ENCODE measurements at regions not wholly inside any gene's neighbourhood (a gene's known extent, or its start where the extent isn't known, plus 50 kb on each side); places are given as distances from the start of the nearest gene placed in this dataset.

DNA sequence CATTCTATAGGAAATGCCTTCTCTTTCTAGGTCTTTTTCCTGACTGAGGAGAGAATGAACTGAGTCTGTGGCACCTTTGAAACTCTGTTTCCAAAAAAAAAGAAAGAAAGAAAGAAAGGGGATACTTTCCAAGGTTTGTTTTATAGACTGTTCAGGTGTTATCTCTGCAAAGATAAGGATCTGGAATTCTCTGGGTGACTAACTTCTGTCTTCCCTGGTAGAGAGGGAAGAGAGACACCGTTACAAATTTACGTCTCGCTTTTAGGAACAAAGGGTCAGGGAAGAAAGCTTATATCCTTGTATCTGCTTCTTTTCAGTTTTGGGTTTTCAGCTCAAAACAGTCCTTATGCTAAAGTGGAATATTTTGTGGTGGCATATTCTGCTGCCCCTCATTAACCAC is 314.1 kb downstream of the RAPGEF2 start:
- TF ChIP-seq POLR2AphosphoS5 (IDR thresholded peaks at IDR 0.05; ENCODE audit: low read depth, low read length) (no peak), JUND (IDR thresholded peaks at IDR 0.05) (no peak), MAX (IDR thresholded peaks at IDR 0.05) (no peak), SP1 (IDR thresholded peaks at IDR 0.05; ENCODE audit: low read depth) (no peak), SIN3A (IDR thresholded peaks at IDR 0.05; ENCODE audit: low read depth) (no peak), EZH2 (IDR thresholded peaks at IDR 0.05) (no peak), REST (IDR thresholded peaks at IDR 0.05; ENCODE audit: low read depth) (no peak)
- TF ChIP-seq, protein P1, sequence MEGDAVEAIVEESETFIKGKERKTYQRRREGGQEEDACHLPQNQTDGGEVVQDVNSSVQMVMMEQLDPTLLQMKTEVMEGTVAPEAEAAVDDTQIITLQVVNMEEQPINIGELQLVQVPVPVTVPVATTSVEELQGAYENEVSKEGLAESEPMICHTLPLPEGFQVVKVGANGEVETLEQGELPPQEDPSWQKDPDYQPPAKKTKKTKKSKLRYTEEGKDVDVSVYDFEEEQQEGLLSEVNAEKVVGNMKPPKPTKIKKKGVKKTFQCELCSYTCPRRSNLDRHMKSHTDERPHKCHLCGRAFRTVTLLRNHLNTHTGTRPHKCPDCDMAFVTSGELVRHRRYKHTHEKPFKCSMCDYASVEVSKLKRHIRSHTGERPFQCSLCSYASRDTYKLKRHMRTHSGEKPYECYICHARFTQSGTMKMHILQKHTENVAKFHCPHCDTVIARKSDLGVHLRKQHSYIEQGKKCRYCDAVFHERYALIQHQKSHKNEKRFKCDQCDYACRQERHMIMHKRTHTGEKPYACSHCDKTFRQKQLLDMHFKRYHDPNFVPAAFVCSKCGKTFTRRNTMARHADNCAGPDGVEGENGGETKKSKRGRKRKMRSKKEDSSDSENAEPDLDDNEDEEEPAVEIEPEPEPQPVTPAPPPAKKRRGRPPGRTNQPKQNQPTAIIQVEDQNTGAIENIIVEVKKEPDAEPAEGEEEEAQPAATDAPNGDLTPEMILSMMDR (IDR thresholded peaks at IDR 0.05 in 2 of 3, conservative IDR thresholded peaks at IDR 0.05 in 1 of 3; ENCODE audit: borderline replicate concordance in 1 of 3, insufficient read depth in 1 of 3, low read depth in 2 of 3, low read length in 2 of 3), result no peak

Data from HCT116 (cell line).